Thyroid gland (tissue), 4 donors: ENCODE measurements at regions not wholly inside any gene's neighbourhood (a gene's known extent, or its start where the extent isn't known, plus 50 kb on each side); places are given as distances from the start of the nearest gene placed in this dataset.

Experiments used
- POLR2A ChIP-seq, 2 donors: fragments of 450-650 bp; IDR thresholded peaks; one replicate each; pipeline ENCODE4 v1.6.1; 2017; ENCODE audit warnings: antibody characterized with exemption in 2 of 2, mild to moderate bottlenecking in 2 of 2, moderate library complexity in 1 of 2
- TF ChIP-seq, protein P1 (sequence below), 6 experiments: fragments of 200-600 bp in 3 of 6; fragments of 450-650 bp in 3 of 6; sonication (generic) in 3 of 6; IDR thresholded peaks; one replicate each; pipeline ENCODE4 v1.5.1; 2016 to 2019; ENCODE audit warnings: antibody characterized with exemption in 6 of 6, mild to moderate bottlenecking in 2 of 6, inconsistent platforms in 1 of 6, moderate library complexity in 1 of 6

GRCh38 chr12:30021051-30021833 is 237.5 kb upstream of the TMTC1 start:
- TF ChIP-seq, protein P1, sequence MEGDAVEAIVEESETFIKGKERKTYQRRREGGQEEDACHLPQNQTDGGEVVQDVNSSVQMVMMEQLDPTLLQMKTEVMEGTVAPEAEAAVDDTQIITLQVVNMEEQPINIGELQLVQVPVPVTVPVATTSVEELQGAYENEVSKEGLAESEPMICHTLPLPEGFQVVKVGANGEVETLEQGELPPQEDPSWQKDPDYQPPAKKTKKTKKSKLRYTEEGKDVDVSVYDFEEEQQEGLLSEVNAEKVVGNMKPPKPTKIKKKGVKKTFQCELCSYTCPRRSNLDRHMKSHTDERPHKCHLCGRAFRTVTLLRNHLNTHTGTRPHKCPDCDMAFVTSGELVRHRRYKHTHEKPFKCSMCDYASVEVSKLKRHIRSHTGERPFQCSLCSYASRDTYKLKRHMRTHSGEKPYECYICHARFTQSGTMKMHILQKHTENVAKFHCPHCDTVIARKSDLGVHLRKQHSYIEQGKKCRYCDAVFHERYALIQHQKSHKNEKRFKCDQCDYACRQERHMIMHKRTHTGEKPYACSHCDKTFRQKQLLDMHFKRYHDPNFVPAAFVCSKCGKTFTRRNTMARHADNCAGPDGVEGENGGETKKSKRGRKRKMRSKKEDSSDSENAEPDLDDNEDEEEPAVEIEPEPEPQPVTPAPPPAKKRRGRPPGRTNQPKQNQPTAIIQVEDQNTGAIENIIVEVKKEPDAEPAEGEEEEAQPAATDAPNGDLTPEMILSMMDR (IDR thresholded peaks at IDR 0.05), result no peak
- no peak for TF ChIP-seq POLR2A (IDR thresholded peaks at IDR 0.05)
